ENCODE measurements at regions not wholly inside any gene's neighbourhood (a gene's known extent, or its start where the extent isn't known, plus 50 kb on each side); places are given as distances from the start of the nearest gene placed in this dataset.

DNA sequence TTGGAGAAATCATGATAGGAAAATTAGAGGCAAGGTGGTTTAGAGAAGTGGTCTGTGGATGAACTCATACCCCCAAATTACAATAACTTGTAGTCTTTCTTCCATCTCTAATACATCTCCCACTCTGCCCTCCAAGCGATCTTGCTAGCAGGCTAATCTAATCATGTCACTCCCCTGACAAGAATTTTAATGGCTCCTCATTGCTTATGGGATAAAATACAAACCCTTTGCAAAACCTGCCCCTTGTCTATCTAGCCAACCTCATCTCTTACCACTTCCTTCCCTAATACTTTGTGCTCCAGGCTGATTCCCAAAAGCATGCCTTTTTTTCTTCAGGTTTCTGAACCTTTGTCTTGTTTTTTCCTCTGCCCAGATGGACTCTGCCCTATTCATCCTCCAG, 71.3 kb upstream of the LRRN2 start:
- TF ChIP-seq, protein P1, sequence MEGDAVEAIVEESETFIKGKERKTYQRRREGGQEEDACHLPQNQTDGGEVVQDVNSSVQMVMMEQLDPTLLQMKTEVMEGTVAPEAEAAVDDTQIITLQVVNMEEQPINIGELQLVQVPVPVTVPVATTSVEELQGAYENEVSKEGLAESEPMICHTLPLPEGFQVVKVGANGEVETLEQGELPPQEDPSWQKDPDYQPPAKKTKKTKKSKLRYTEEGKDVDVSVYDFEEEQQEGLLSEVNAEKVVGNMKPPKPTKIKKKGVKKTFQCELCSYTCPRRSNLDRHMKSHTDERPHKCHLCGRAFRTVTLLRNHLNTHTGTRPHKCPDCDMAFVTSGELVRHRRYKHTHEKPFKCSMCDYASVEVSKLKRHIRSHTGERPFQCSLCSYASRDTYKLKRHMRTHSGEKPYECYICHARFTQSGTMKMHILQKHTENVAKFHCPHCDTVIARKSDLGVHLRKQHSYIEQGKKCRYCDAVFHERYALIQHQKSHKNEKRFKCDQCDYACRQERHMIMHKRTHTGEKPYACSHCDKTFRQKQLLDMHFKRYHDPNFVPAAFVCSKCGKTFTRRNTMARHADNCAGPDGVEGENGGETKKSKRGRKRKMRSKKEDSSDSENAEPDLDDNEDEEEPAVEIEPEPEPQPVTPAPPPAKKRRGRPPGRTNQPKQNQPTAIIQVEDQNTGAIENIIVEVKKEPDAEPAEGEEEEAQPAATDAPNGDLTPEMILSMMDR (IDR thresholded peaks at IDR 0.05): no peak
- TF ChIP-seq MAZ (IDR thresholded peaks at IDR 0.05; ENCODE audit: borderline replicate concordance, low read depth, low read length): no peak
- no peak for TF ChIP-seq USF2 (IDR thresholded peaks at IDR 0.05)
- TF ChIP-seq TP53 (CRISPR knock-in tag; IDR thresholded peaks at IDR 0.05): no peak
- no peak for TF ChIP-seq EP300 (IDR thresholded peaks at IDR 0.05)
- no peak for TF ChIP-seq ZFP36 (IDR thresholded peaks at IDR 0.05; ENCODE audit: borderline replicate concordance, partially characterized antibody)
- TF ChIP-seq MAFK (IDR thresholded peaks at IDR 0.05; ENCODE audit: partially characterized antibody): no peak
- TF ChIP-seq POLR2A (IDR thresholded peaks at IDR 0.05; ENCODE audit: low read length): no peak

Measured in A549 (cell line).